Panc1 (cell line): ENCODE measurements at regions not wholly inside any gene's neighbourhood (a gene's known extent, or its start where the extent isn't known, plus 50 kb on each side); places are given as distances from the start of the nearest gene placed in this dataset.

Experiments
- ATAC-seq: fragments of 200-7000 bp; cut with Tn5 transposase; 2 replicates; pipeline ENCODE4 v1.9.1; 2020; ENCODE audit warnings: mild to moderate bottlenecking, moderate library complexity
- BruUV-seq: library from RNA; stranded (reverse); fragments of 400-500 nt; replicated peaks from 2 replicates; lab custom pipeline; 2021; lab: Mats Ljungman, UMichigan
- CTCF ChIA-PET: fragments of 300-600 bp; sonication (Branson Sonifier 250); formaldehyde crosslinking; loops from one replicate; lab custom pipeline; 2022; ENCODE audit warnings: antibody characterized with exemption; lab: Charles Lee
- POLR2A ChIA-PET: fragments of 300-600 bp; sonication (Branson Sonifier 250); formaldehyde crosslinking; loops from one replicate; lab custom pipeline; 2022; ENCODE audit warnings: antibody characterized with exemption; lab: Charles Lee
- DNase-seq: peaks from one replicate; pipeline ENCODE4 v3.0.0-alpha.2; 2010; ENCODE audit warnings: low read depth, low spot score
- H3K27ac ChIP-seq: 2 replicates; pipeline ENCODE4 v1.5.1; 2011; ENCODE audit warnings: mild to moderate bottlenecking, low read length, inconsistent platforms
- H3K27me3 ChIP-seq: fragments of 200-500 bp; sonication (Bioruptor generic); 2 replicates; pipeline ENCODE4 v1.6.0; 2014; ENCODE audit warnings: low read length, inconsistent platforms; ENCODE audit not compliant: control insufficient read depth, insufficient read depth
- H3K36me3 ChIP-seq: fragments of 200-500 bp; sonication (Bioruptor generic); 2 replicates; pipeline ENCODE4 v1.5.1; 2014; ENCODE audit warnings: inconsistent platforms, mild to moderate bottlenecking, low read length, moderate library complexity; ENCODE audit not compliant: control insufficient read depth, insufficient read depth
- H3K4me1 ChIP-seq: 2 replicates; pipeline ENCODE4 v1.5.1; 2011; ENCODE audit warnings: inconsistent platforms, mild to moderate bottlenecking, low read length, moderate library complexity; ENCODE audit not compliant: control insufficient read depth, insufficient read depth
- H3K4me3 ChIP-seq, 2 experiments: 2 replicates each; pipeline ENCODE4 v1.5.1; 2011 to 2012; ENCODE audit warnings: low read depth in 2 of 2, low read length in 2 of 2, mild to moderate bottlenecking in 2 of 2, inconsistent platforms in 1 of 2, moderate library complexity in 1 of 2
- H3K9me3 ChIP-seq: fragments of 200-500 bp; sonication (Bioruptor generic); 2 replicates; pipeline ENCODE4 v1.5.1; 2014; ENCODE audit warnings: low read depth, mild to moderate bottlenecking, inconsistent platforms, low read length, moderate library complexity; ENCODE audit not compliant: control insufficient read depth, insufficient read depth
- POLR2AphosphoS5 ChIP-seq: IDR thresholded peaks from 2 replicates; pipeline ENCODE4 v1.6.1; 2012; ENCODE audit warnings: mild to moderate bottlenecking, low read depth, low read length, moderate library complexity
- SIN3A ChIP-seq: IDR thresholded peaks from 2 replicates; pipeline ENCODE4 v1.6.1; 2012; ENCODE audit warnings: low read depth, mild to moderate bottlenecking, low read length, moderate library complexity, borderline replicate concordance; ENCODE audit not compliant: insufficient read depth
- TCF7L2 ChIP-seq: IDR thresholded peaks from 2 replicates; pipeline ENCODE4 v1.6.1; 2011; ENCODE audit warnings: mild to moderate bottlenecking, low read depth, low read length, inconsistent platforms
- in situ Hi-C: cut with HindIII; loops from 2 replicates; pipeline ENCODE4 v1.10.0; 2016; ENCODE audit warnings: low sequenced_read_pairs, low pct_unique_long_range_greater_than_20kb
- intact Hi-C: fragments of 100-400 bp; cut with micrococcal nuclease; formaldehyde crosslinking; loops from one replicate; pipeline ENCODE4 v1.10.0; 2022; ENCODE audit not compliant: unreplicated experiment
- TF ChIP-seq, protein P1 (sequence below), 2 experiments: IDR thresholded peaks; 2 replicates each; pipeline ENCODE4 v1.6.1; 2011 to 2012; ENCODE audit warnings: low read depth in 2 of 2, control low read depth in 1 of 2, low read length in 1 of 2, mild to moderate bottlenecking in 1 of 2, moderate library complexity in 1 of 2; ENCODE audit not compliant: insufficient read depth in 1 of 2
- TF ChIP-seq, protein P2 (sequence below): fragments of 450-650 bp; IDR thresholded peaks from 2 replicates; pipeline ENCODE4 v1.5.1; 2017; ENCODE audit warnings: mild to moderate bottlenecking

DNA sequence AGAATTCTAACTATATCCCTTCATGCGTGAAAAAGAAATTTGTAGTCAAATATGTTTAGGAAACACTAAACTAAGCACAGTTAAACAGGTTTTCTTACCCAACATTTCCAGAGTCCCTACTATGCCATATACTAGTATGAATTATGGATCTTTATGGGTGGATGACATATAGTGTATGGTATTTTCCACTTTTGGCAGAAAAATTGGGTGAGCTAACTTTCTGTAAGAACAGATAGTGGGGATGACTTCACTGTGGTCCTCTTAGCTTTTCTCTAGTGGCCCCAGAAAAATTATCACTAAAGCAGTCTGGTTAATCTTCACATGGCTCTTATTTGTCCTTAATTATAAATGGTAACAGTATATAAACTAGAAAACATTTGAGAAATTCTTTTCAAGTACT lies 240.0 kb upstream of the GULP1 start:
- POLR2A ChIA-PET, result no interaction called here

DNA sequence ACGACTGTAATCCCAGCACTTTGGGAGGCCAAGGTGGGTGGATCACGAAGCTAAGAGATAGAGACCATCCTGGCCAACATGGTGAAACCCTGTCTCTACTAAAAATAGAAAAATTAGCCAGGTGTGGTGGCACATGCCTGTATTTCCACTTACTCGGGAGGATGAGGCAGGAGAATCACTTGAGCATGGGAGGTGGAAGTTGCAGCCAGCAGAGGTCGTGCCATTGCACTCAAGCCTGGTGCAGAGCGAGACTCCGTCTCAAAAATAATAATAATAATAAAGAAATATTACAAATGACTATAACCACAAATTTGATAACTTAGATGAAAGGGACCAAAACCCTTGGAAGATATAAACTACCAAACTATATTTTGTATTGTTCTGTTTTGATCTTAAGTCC lies 226.3 kb upstream of the GULP1 start:
- CTCF ChIA-PET, result no interaction called here

More for the DNA sequence above, 240.0 kb upstream of the GULP1 start:
- Histone ChIP-seq H3K4me3 (no peak overlapping the region), H3K27me3 (no peaks in the 10 kb centered on the region), H3K4me1 (no peaks in the 10 kb centered on the region), H3K9me3 (no peaks in the 10 kb centered on the region), H3K27ac (no peak overlapping the region), H3K36me3 (no peaks in the 10 kb centered on the region)
- BruUV-seq, result no TSS peak
- intact Hi-C loops, result no loop called here
- in situ Hi-C loops, result no loop called here
- TF ChIP-seq POLR2AphosphoS5 (no peak), SIN3A (no peak), TCF7L2 (no peak)
- TF ChIP-seq, protein P1, sequence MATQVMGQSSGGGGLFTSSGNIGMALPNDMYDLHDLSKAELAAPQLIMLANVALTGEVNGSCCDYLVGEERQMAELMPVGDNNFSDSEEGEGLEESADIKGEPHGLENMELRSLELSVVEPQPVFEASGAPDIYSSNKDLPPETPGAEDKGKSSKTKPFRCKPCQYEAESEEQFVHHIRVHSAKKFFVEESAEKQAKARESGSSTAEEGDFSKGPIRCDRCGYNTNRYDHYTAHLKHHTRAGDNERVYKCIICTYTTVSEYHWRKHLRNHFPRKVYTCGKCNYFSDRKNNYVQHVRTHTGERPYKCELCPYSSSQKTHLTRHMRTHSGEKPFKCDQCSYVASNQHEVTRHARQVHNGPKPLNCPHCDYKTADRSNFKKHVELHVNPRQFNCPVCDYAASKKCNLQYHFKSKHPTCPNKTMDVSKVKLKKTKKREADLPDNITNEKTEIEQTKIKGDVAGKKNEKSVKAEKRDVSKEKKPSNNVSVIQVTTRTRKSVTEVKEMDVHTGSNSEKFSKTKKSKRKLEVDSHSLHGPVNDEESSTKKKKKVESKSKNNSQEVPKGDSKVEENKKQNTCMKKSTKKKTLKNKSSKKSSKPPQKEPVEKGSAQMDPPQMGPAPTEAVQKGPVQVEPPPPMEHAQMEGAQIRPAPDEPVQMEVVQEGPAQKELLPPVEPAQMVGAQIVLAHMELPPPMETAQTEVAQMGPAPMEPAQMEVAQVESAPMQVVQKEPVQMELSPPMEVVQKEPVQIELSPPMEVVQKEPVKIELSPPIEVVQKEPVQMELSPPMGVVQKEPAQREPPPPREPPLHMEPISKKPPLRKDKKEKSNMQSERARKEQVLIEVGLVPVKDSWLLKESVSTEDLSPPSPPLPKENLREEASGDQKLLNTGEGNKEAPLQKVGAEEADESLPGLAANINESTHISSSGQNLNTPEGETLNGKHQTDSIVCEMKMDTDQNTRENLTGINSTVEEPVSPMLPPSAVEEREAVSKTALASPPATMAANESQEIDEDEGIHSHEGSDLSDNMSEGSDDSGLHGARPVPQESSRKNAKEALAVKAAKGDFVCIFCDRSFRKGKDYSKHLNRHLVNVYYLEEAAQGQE (IDR thresholded peaks at IDR 0.05; ENCODE audit: insufficient read depth in 1 of 2, low read depth in 2 of 2, low read length in 1 of 2), result no peak
- TF ChIP-seq, protein P2, sequence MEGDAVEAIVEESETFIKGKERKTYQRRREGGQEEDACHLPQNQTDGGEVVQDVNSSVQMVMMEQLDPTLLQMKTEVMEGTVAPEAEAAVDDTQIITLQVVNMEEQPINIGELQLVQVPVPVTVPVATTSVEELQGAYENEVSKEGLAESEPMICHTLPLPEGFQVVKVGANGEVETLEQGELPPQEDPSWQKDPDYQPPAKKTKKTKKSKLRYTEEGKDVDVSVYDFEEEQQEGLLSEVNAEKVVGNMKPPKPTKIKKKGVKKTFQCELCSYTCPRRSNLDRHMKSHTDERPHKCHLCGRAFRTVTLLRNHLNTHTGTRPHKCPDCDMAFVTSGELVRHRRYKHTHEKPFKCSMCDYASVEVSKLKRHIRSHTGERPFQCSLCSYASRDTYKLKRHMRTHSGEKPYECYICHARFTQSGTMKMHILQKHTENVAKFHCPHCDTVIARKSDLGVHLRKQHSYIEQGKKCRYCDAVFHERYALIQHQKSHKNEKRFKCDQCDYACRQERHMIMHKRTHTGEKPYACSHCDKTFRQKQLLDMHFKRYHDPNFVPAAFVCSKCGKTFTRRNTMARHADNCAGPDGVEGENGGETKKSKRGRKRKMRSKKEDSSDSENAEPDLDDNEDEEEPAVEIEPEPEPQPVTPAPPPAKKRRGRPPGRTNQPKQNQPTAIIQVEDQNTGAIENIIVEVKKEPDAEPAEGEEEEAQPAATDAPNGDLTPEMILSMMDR, result no peak
- ATAC-seq (no peak), DNase-seq (no peak)
- CTCF ChIA-PET, result no interaction called here

More for the DNA sequence above, 226.3 kb upstream of the GULP1 start:
- DNase-seq, result no peak
- no peak for TF ChIP-seq SIN3A
- TF ChIP-seq, protein P2, result peak; percentile 24
- no peak for TF ChIP-seq TCF7L2
- no peak for TF ChIP-seq POLR2AphosphoS5
- TF ChIP-seq, protein P1 (IDR thresholded peaks at IDR 0.05; ENCODE audit: insufficient read depth in 1 of 2, low read depth in 2 of 2, low read length in 1 of 2), result no peak
- Histone ChIP-seq H3K36me3 (no peaks in the 10 kb centered on the region), H3K4me3 (no peak overlapping the region), H3K4me1 (no peaks in the 10 kb centered on the region), H3K27ac (no peak overlapping the region), H3K27me3 (no peaks in the 10 kb centered on the region), H3K9me3 (no peaks in the 10 kb centered on the region)
- in situ Hi-C loops, result no loop called here
- ATAC-seq, result no peak
- POLR2A ChIA-PET, result interaction anchor here (0.8 kb wide), 1 partner anchor 75 kb away, joined by 7 read pairs; no protein-coding TSS in a partner anchor
- intact Hi-C loops, result no loop called here
- BruUV-seq, result no TSS peak
